ENCODE measurements at regions not wholly inside any gene's neighbourhood (a gene's known extent, or its start where the extent isn't known, plus 50 kb on each side); places are given as distances from the start of the nearest gene placed in this dataset.

GRCh38 chr13:48146636-48147035 is 51.7 kb upstream of the MED4 start:
- no peak for TF ChIP-seq CTCF (IDR thresholded peaks at IDR 0.05)
- no peak for TF ChIP-seq POLR2A (IDR thresholded peaks at IDR 0.05)

Data from prostate gland (tissue), 2 donors.